ENCODE measurements at regions not wholly inside any gene's neighbourhood (a gene's known extent, or its start where the extent isn't known, plus 50 kb on each side); places are given as distances from the start of the nearest gene placed in this dataset.
"Not testable (repeated sequence)": the region's sequence is repeated elsewhere in the genome, so short reads cannot be mapped to it uniquely, and the experiment has no call there.

- H3K4me1 ChIP-seq (ENCODE audit: control insufficient read depth in 3 of 3, insufficient read depth in 3 of 3, low read length in 3 of 3) = no peaks in the 10 kb centered on the region
- no peak overlapping the region for H3K9ac ChIP-seq (ENCODE audit: low read depth in 1 of 3, low read length in 3 of 3)
- H3K36me3 ChIP-seq (ENCODE audit: control insufficient read depth in 3 of 3, insufficient read depth in 3 of 3, low read length in 3 of 3) = no peaks in the 10 kb centered on the region
- H3K9me3 ChIP-seq (ENCODE audit: control insufficient read depth in 3 of 3, low read length in 3 of 3) = no peaks in the 10 kb centered on the region
- H3K27ac ChIP-seq (ENCODE audit: low read depth, low read length) = no peak overlapping the region
- no peaks in the 10 kb centered on the region for H3K27me3 ChIP-seq (ENCODE audit: control insufficient read depth in 3 of 3, insufficient read depth in 3 of 3, low read length in 3 of 3)
- no peak overlapping the region for H3K4me3 ChIP-seq (ENCODE audit: low read length in 3 of 3)
These were observed 102.0 kb upstream of the USP25 start for GRCh38 chr21:15627823-15628222.

GRCh38 chr21:15631342-15631741 lies 98.4 kb upstream of the USP25 start:
- Histone ChIP-seq H3K9me3 (ENCODE audit: control insufficient read depth in 3 of 3, low read length in 3 of 3) (no peaks in the 10 kb centered on the region), H3K36me3 (ENCODE audit: control insufficient read depth in 3 of 3, insufficient read depth in 3 of 3, low read length in 3 of 3) (no peaks in the 10 kb centered on the region), H3K4me1 (ENCODE audit: control insufficient read depth in 3 of 3, insufficient read depth in 3 of 3, low read length in 3 of 3) (no peaks in the 10 kb centered on the region), H3K4me3 (ENCODE audit: low read length in 3 of 3) (no peak overlapping the region), H3K27me3 (ENCODE audit: control insufficient read depth in 3 of 3, insufficient read depth in 3 of 3, low read length in 3 of 3) (no peaks in the 10 kb centered on the region), H3K27ac (ENCODE audit: low read depth, low read length) (no peak overlapping the region), H3K9ac (ENCODE audit: low read depth in 1 of 3, low read length in 3 of 3) (no peak overlapping the region)

DNA sequence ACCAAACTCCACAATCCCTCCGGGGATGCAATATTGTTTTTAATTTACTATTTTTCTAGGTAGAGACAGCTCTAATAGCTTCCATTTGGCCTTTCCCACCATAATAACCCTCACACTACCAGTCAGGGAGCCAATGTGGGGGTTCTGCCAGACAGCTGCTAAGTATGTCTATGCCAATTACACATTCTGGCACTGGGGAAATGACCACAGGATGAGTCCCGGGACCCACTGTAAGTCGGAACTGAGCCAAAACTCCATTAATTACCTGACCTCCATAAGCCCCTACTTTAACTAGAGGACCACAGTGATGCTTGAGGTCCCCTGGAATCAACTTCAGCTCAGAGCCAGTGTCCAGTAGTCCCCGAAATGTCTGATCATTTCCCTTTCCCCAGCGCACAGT lies 95.2 kb upstream of the USP25 start:
- H3K9me3 ChIP-seq (ENCODE audit: control insufficient read depth in 3 of 3, low read length in 3 of 3); H3K27ac ChIP-seq (ENCODE audit: low read depth, low read length); H3K27me3 ChIP-seq (ENCODE audit: control insufficient read depth in 3 of 3, insufficient read depth in 3 of 3, low read length in 3 of 3); H3K4me3 ChIP-seq (ENCODE audit: low read length in 3 of 3); H3K36me3 ChIP-seq (ENCODE audit: control insufficient read depth in 3 of 3, insufficient read depth in 3 of 3, low read length in 3 of 3); H3K9ac ChIP-seq (ENCODE audit: low read depth in 1 of 3, low read length in 3 of 3); H3K4me1 ChIP-seq (ENCODE audit: control insufficient read depth in 3 of 3, insufficient read depth in 3 of 3, low read length in 3 of 3): not testable (repeated sequence)

DNA sequence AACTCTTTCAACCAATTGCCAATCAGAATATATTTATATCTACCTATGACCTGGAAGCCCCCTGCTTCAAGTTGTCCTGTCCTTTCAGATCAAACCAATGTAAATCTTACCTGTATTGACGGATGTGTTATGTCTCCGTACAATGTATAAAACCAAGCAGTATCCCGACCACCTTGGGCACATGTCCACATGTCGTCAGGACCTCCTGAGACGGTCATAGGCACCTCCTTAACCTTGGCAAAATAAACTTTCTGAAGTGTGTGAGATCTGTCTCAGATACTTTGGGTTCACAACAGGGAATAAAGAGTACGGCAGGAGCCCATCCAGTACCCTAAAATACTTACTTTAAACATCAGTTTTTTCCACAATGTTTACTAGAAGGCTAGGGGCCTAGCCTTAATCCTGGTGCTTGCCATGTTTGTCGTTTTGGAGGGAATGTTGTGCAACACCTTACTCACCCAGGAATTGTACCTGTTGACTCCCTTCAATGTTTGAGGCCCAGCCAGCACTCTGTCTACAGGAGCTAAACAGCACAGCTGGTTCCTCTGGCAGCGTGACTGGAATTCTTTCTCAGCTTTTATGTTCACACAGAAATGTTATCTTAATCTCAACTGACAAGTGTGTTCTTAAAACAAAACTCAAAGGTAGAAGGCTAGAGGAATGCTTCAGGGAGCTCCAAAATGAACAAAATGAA lies 90.8 kb upstream of the USP25 start:
- Histone ChIP-seq H3K36me3 (ENCODE audit: control insufficient read depth in 3 of 3, insufficient read depth in 3 of 3, low read length in 3 of 3) (no peaks in the 10 kb centered on the region), H3K4me1 (ENCODE audit: control insufficient read depth in 3 of 3, insufficient read depth in 3 of 3, low read length in 3 of 3) (peaks cover 0 to 4% (median 2%) of the 10 kb centered on the region in 3 donors), H3K27ac (ENCODE audit: low read depth, low read length) (no peak overlapping the region), H3K9me3 (ENCODE audit: control insufficient read depth in 3 of 3, low read length in 3 of 3) (no peaks in the 10 kb centered on the region), H3K9ac (ENCODE audit: low read depth in 1 of 3, low read length in 3 of 3) (no peak overlapping the region), H3K4me3 (ENCODE audit: low read length in 3 of 3) (no peak overlapping the region), H3K27me3 (ENCODE audit: control insufficient read depth in 3 of 3, insufficient read depth in 3 of 3, low read length in 3 of 3) (no peaks in the 10 kb centered on the region)

DNA sequence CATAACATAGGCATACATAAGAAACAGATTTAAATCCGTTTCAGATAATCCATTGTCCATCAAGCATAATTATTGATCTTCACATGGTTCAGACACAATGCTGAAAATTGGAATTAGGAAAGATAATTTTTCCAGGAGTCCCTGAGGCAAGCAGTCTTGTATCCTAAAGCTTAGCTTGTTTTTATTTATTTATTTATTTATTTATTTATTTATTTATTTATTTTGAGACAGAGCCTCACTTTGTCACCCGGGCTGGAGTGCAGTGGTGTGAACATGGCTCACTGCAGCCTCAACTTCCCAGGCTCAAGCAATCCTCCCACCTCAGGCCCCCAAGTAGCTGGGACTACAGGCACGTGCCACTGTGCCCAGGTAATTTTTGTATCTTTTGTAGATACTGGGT lies 89.7 kb upstream of the USP25 start:
- H3K9me3 ChIP-seq (ENCODE audit: control insufficient read depth in 3 of 3, low read length in 3 of 3); H3K4me1 ChIP-seq (ENCODE audit: control insufficient read depth in 3 of 3, insufficient read depth in 3 of 3, low read length in 3 of 3); H3K36me3 ChIP-seq (ENCODE audit: control insufficient read depth in 3 of 3, insufficient read depth in 3 of 3, low read length in 3 of 3); H3K27ac ChIP-seq (ENCODE audit: low read depth, low read length); H3K4me3 ChIP-seq (ENCODE audit: low read length in 3 of 3); H3K9ac ChIP-seq (ENCODE audit: low read depth in 1 of 3, low read length in 3 of 3); H3K27me3 ChIP-seq (ENCODE audit: control insufficient read depth in 3 of 3, insufficient read depth in 3 of 3, low read length in 3 of 3): not testable (repeated sequence)

DNA sequence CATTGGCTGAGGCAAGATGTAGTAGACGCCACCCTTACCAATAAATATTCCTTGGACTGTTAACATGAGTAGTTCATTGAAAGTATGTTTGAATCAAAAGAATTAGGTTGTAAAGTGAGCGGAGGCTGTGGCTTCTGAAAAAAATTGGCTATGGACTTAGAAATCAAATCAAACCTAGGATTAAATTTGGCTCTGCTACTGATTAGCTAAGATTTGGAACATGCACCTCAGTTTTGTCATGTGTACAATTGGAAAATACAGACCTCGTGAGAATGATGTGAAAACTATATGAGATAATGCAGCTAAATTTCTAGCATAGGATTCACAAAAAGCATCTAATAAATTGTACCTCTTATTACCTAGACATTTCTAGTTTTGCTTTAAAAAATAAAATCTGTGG lies 85.3 kb upstream of the USP25 start:
- Histone ChIP-seq H3K4me3 (ENCODE audit: low read length in 3 of 3) (no peak overlapping the region), H3K4me1 (ENCODE audit: control insufficient read depth in 3 of 3, insufficient read depth in 3 of 3, low read length in 3 of 3) (peaks cover 0 to 4% (median 0%) of the 10 kb centered on the region in 3 donors), H3K27ac (ENCODE audit: low read depth, low read length) (no peak overlapping the region), H3K9ac (ENCODE audit: low read depth in 1 of 3, low read length in 3 of 3) (no peak overlapping the region), H3K36me3 (ENCODE audit: control insufficient read depth in 3 of 3, insufficient read depth in 3 of 3, low read length in 3 of 3) (no peaks in the 10 kb centered on the region), H3K9me3 (ENCODE audit: control insufficient read depth in 3 of 3, low read length in 3 of 3) (no peaks in the 10 kb centered on the region), H3K27me3 (ENCODE audit: control insufficient read depth in 3 of 3, insufficient read depth in 3 of 3, low read length in 3 of 3) (no peaks in the 10 kb centered on the region)

- H3K9ac ChIP-seq (ENCODE audit: low read depth in 1 of 3, low read length in 3 of 3) = no peak overlapping the region
- H3K9me3 ChIP-seq (ENCODE audit: control insufficient read depth in 3 of 3, low read length in 3 of 3) = no peaks in the 10 kb centered on the region
- H3K36me3 ChIP-seq (ENCODE audit: control insufficient read depth in 3 of 3, insufficient read depth in 3 of 3, low read length in 3 of 3) = no peaks in the 10 kb centered on the region
- H3K4me1 ChIP-seq (ENCODE audit: control insufficient read depth in 3 of 3, insufficient read depth in 3 of 3, low read length in 3 of 3) = peaks cover 0 to 4% (median 0%) of the 10 kb centered on the region in 3 donors
- H3K4me3 ChIP-seq (ENCODE audit: low read length in 3 of 3) = no peak overlapping the region
- H3K27me3 ChIP-seq (ENCODE audit: control insufficient read depth in 3 of 3, insufficient read depth in 3 of 3, low read length in 3 of 3) = no peaks in the 10 kb centered on the region
- no peak overlapping the region for H3K27ac ChIP-seq (ENCODE audit: low read depth, low read length)
These were observed 84.0 kb upstream of the USP25 start for GRCh38 chr21:15645830-15646229.

- Histone ChIP-seq H3K27ac (ENCODE audit: low read depth, low read length) (no peak overlapping the region), H3K9me3 (ENCODE audit: control insufficient read depth in 3 of 3, low read length in 3 of 3) (no peaks in the 10 kb centered on the region), H3K36me3 (ENCODE audit: control insufficient read depth in 3 of 3, insufficient read depth in 3 of 3, low read length in 3 of 3) (no peaks in the 10 kb centered on the region), H3K4me1 (ENCODE audit: control insufficient read depth in 3 of 3, insufficient read depth in 3 of 3, low read length in 3 of 3) (no peaks in the 10 kb centered on the region), H3K4me3 (ENCODE audit: low read length in 3 of 3) (no peak overlapping the region), H3K9ac (ENCODE audit: low read depth in 1 of 3, low read length in 3 of 3) (no peak overlapping the region), H3K27me3 (ENCODE audit: control insufficient read depth in 3 of 3, insufficient read depth in 3 of 3, low read length in 3 of 3) (no peaks in the 10 kb centered on the region)
These were observed 79.0 kb upstream of the USP25 start for GRCh38 chr21:15650735-15651134.

DNA sequence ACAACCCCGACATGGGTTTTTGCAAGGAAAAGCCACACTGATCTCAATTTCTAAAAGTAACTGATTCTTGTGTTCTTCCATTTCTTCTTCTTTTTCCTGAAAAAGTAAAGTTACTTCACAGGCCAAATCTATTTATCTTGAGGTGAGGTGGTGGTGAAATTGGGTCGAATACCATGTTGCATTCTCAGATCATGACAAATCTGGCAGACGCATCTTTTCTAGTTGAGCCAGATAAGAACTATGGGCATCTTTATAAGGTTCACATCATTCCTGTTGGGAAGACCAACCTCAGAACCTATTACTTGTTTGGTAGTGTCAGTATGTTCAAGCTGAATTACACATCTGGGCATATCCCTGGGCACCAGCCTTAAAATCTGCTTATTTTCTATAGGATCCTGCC lies 78.6 kb upstream of the USP25 start:
- Histone ChIP-seq H3K36me3 (ENCODE audit: control insufficient read depth in 3 of 3, insufficient read depth in 3 of 3, low read length in 3 of 3) (no peaks in the 10 kb centered on the region), H3K27me3 (ENCODE audit: control insufficient read depth in 3 of 3, insufficient read depth in 3 of 3, low read length in 3 of 3) (no peaks in the 10 kb centered on the region), H3K9me3 (ENCODE audit: control insufficient read depth in 3 of 3, low read length in 3 of 3) (no peaks in the 10 kb centered on the region), H3K9ac (ENCODE audit: low read depth in 1 of 3, low read length in 3 of 3) (no peak overlapping the region), H3K27ac (ENCODE audit: low read depth, low read length) (no peak overlapping the region), H3K4me1 (ENCODE audit: control insufficient read depth in 3 of 3, insufficient read depth in 3 of 3, low read length in 3 of 3) (no peaks in the 10 kb centered on the region), H3K4me3 (ENCODE audit: low read length in 3 of 3) (no peak overlapping the region)

- Histone ChIP-seq H3K9me3 (ENCODE audit: control insufficient read depth in 3 of 3, low read length in 3 of 3) (no peaks in the 10 kb centered on the region), H3K27ac (ENCODE audit: low read depth, low read length) (no peak overlapping the region), H3K4me1 (ENCODE audit: control insufficient read depth in 3 of 3, insufficient read depth in 3 of 3, low read length in 3 of 3) (no peaks in the 10 kb centered on the region), H3K4me3 (ENCODE audit: low read length in 3 of 3) (no peak overlapping the region), H3K9ac (ENCODE audit: low read depth in 1 of 3, low read length in 3 of 3) (no peak overlapping the region), H3K27me3 (ENCODE audit: control insufficient read depth in 3 of 3, insufficient read depth in 3 of 3, low read length in 3 of 3) (no peaks in the 10 kb centered on the region), H3K36me3 (ENCODE audit: control insufficient read depth in 3 of 3, insufficient read depth in 3 of 3, low read length in 3 of 3) (no peaks in the 10 kb centered on the region)
These were observed 76.1 kb upstream of the USP25 start for GRCh38 chr21:15653710-15654109.

GRCh38 chr21:15654171-15654570 lies 75.6 kb upstream of the USP25 start:
- Histone ChIP-seq H3K4me1 (ENCODE audit: control insufficient read depth in 3 of 3, insufficient read depth in 3 of 3, low read length in 3 of 3) (no peaks in the 10 kb centered on the region), H3K27me3 (ENCODE audit: control insufficient read depth in 3 of 3, insufficient read depth in 3 of 3, low read length in 3 of 3) (no peaks in the 10 kb centered on the region), H3K36me3 (ENCODE audit: control insufficient read depth in 3 of 3, insufficient read depth in 3 of 3, low read length in 3 of 3) (no peaks in the 10 kb centered on the region), H3K9ac (ENCODE audit: low read depth in 1 of 3, low read length in 3 of 3) (no peak overlapping the region), H3K27ac (ENCODE audit: low read depth, low read length) (no peak overlapping the region), H3K9me3 (ENCODE audit: control insufficient read depth in 3 of 3, low read length in 3 of 3) (no peaks in the 10 kb centered on the region), H3K4me3 (ENCODE audit: low read length in 3 of 3) (no peak overlapping the region)

All from skeletal muscle tissue (tissue), 3 donors.